Activated T-helper 9 cell treated with anti-CD3 and anti-CD28 coated beads, Interleukin-2, amount 50 U/mL, for 16 hours (primary cell): ENCODE measurements at regions not wholly inside any gene's neighbourhood (a gene's known extent, or its start where the extent isn't known, plus 50 kb on each side); places are given as distances from the start of the nearest gene placed in this dataset.
A peak's percentile ranks its signal among the peaks of the same experiment; 100 is the strongest.

Experiments used
- DNase-seq: peaks from one replicate; pipeline ENCODE4 v3.0.0-alpha.2; 2020; ENCODE audit warnings: low read depth

- no peak for DNase-seq
Observed at GRCh38 chr12:92650228-92650822, 52.5 kb upstream of the PLEKHG7 start.

DNA sequence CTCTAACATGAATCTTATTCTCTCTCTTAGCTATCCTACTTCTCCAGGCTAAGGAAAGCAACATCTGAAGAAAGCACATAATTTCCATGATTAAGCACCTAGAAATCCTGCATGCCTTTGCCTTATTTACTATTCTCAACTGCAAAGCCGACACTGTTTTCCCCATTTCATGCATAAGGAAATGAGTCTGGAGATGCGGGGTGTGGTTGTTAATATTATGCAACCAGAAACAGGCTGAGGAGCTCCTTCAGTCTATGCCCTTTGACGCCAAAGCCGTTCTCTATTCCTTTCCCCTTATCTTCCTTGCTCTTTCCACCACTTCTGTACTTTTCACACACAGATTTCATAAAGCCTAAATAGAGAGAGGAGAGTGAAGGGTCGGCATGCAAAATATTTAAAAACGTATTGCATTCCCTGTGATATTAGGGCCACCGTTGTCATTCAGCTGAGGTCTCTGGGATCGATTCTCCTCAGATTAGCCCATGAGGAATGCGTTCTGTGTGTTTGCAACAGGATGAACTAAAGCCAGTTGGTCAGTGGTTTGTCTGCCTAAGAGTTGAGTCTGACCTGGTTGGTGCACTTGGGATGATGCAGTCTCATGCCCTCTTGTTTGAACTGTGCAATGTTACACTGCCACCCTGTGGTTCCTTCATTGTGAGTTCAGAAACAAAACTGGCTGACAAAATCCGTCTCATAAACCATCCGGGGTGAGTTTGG lies 53.1 kb upstream of the PLEKHG7 start:
- DNase-seq = peak; percentile 24

GRCh38 chr12:92648242-92649031 lies 54.4 kb upstream of the PLEKHG7 start:
- no peak for DNase-seq

- DNase-seq = no peak
Observed at GRCh38 chr12:92641291-92641690, 61.5 kb upstream of the PLEKHG7 start.

DNA sequence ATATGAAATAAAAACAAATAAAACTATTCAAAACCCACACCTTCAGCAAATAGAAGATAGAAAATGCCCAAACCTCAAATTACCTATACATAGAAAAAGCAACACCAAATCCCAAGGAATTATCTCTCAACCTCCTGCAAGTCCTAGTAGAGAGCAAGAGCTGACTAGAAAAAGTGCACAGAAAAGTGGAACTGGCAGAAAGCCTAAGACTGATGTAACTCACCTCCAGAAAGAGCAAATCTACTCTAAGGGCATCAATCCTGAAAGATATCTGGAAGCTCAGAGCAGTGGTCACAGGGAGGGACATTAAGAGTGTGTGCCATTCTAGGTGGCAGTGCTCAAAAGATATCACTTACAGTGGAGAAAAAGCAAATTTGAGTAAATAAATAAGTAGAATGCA lies 62.1 kb upstream of the PLEKHG7 start:
- DNase-seq = no peak

- DNase-seq = no peak
Observed at GRCh38 chr12:92639017-92639416, 63.8 kb upstream of the PLEKHG7 start.

GRCh38 chr12:92634730-92635129 lies 68.1 kb upstream of the PLEKHG7 start:
- DNase-seq = no peak

GRCh38 chr12:92634202-92634601 lies 68.6 kb upstream of the PLEKHG7 start:
- no peak for DNase-seq

GRCh38 chr12:92630968-92631367 lies 71.8 kb upstream of the PLEKHG7 start:
- no peak for DNase-seq

DNA sequence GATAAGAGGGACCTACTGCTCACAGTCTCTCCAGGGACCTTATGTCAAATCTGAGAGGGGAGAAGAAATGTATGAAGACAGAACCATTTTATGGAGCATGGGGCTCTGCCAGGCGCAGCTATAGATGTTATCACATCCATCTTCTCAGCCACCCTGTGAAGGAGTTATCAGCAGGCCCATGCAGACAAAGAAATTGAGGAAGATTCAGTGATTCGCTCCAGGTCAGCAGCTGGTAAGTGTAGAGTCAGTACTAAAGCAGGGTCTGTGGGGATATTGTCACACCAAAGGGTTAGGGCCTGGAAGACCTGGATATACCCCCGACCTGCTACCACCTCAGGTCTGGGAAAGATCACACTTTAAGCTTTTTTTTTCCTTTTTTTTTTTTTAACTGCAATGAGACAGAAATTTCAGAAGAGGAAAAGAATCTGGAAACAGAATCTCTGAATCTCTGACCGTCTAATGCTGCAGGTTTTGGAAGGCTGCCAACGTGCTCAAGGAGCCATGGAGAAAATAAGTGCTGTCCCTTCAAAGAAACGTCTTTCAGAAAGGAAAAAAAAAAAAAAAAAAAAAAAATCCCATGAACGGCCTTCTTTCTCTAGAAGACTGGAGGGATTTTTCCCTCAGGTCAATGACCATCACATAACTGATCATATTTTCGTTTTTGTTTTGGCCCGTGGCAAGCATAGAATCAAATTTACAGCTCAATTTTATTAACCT lies 73.3 kb upstream of the PLEKHG7 start:
- DNase-seq = no peak

DNA sequence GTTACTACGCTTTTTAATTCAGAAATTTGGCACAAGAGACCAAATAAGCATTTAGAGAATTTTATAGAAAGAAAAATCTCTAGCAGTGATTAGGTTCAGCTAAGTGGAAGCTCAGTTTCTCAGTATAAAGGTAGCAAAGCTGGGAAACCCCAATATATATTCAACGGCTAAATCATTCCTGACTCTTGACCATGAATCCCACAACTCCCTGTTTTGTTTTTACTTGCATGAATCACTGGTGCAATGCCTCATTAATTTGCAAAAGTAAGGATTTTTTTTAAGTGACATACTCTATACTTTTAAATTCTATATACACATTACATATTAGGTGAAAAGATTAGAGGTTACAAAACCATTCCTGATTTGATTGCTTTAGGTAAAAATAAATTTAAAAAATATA lies 74.3 kb upstream of the PLEKHG7 start:
- no peak for DNase-seq

DNA sequence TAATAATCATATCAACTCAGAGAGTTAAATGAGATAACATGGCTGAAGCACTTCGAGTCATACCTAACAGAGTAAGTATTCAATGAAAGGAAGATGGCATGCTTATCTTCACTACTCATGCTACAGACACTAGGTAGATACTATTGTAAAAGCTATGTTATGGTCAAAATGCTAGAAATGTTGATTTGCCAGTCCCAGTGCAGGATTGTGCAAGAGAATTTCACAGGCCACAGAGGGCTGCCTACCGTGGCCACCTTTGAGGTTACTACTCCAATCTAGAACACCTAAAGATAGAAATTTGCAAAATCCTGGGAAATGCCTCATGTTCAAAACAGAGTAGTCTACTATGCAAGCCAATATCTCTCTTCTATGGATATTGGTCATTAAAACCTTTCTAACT lies 75.3 kb upstream of the PLEKHG7 start:
- DNase-seq = no peak

- DNase-seq = no peak
Observed at GRCh38 chr12:92625639-92626310, 77.0 kb upstream of the PLEKHG7 start.

DNA sequence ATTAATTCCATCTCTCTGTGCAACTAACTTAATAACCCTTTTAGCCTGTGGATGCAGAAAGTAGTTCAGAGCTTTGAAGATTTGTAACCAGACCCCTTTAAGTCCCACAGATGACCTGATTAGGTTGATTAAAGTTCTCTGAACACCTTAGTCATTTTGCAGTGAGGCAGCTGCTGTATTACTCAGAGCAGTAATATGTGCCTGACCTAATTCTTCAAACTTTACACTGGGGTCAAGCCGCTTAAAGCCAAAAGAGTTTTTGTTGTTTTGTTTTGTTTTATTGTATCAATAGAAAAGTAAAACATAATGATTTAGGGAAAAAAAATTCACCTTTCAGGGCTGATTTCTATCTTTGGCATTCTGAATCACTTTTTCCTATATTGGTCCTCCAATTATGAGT lies 78.6 kb upstream of the PLEKHG7 start:
- no peak for DNase-seq

DNA sequence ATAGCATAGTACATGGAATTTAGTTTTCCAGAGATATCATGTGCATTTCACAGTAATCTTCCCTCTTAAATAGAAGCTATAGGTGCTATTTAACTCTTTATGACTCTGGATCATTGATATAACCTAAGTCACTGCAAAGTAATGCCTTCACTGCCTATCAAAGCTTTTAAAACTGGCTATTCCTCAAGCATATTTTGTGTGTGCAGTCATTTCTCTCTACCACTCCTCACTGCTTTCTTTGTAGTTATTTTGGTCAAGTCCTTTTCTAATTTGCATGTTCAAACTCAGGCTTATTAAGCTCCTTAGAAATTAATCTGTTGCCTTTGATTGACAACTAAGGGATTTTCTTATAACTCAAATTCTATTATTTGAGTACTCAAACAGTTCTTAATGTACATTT lies 79.4 kb upstream of the PLEKHG7 start:
- DNase-seq = no peak

DNA sequence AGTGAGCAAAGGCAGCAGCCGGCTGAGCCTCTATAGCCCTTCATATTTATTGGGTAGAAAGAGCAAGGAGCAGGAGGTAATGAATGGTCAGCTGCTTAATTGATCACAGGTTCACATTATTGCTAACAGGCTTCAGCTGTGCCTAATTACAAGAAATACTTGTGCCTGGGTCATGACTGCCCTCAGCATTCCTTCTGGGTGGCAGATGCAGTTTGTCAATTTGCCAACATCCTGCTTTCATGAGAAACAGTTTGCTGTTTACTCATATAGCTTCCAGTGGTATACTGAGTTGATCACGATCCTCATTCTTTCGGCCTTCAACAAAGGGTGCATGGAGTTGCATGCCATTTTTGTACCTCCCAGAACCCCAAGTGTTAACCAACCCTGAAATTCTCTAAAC lies 81.0 kb upstream of the PLEKHG7 start:
- DNase-seq = no peak

DNA sequence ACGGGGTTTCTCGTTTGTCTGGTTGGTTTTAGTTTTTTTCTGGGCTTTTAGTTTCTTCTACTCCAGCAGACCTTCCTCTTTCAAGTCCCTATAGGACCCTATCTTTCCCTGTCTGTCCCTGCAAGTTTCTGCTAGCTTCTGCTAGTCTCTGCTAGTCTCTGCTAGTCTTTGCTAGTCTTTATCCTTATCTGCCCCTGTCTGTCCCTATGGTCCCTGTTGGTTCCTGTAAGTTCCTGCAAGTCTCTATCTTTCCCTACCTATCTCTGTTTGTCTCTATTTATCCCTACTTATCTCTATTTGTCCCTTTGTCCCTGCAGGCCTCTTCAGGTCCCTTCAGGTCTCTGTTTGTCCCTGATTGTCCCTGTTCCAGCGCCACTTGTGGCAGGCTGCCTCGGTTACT lies 81.5 kb upstream of the PLEKHG7 start:
- no peak for DNase-seq

GRCh38 chr12:92619730-92620684 lies 82.8 kb upstream of the PLEKHG7 start:
- DNase-seq = no peak

DNA sequence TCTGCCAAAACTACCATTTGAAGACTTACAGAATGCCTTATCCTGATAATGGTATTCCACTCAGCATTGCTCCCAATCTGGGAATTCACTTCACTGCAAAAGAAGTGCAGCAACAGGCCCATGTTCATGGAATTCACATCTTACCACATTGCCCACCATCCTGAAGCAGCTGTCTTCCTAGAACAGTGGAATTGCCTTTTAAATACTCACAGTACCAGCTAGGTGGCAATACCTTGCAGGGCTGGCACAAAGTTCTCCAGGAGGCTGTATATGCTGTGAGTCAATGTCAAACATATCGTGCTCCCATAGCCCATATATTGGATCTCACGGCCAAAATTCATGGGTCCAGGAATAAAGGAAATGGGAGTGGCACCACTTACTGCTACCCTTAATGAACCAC lies 83.8 kb upstream of the PLEKHG7 start:
- DNase-seq = no peak

DNA sequence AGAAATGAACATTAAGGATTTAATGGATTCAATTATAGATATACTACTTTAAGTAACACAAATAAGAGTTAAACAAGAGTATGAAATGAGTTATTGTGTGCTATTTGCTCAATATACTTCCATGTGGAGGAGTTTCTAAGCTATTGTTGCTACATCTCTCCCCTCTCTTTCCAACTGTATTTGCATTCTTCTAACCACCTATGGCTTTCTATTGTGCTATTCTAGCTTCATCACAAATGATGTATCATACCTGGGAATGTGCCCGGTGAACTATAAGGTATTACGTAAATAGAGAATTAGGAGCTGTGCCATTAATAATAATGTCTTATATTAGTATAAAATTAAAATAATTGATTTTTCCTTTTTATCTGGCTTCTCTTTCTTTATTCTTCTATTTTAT lies 87.1 kb upstream of the PLEKHG7 start:
- no peak for DNase-seq

DNA sequence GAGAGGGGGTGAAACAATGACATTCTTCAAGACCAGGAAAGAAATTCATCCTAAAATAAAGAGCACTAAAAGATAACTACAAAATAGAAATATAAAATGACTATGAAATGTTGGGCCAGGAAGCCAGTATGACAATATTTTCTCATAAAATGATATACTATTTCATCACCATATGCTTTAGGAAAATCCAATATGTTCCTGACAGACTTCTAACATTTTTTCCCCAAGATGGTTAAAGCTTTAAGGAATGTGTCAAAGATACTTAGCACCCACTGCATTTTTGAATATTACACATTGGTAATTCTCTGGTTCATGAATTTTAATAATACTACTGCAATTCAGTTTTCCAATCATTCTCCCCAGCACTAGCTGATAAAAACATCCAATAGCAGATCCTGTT lies 87.7 kb upstream of the PLEKHG7 start:
- DNase-seq = no peak
